A549 (cell line): ENCODE measurements at regions not wholly inside any gene's neighbourhood (a gene's known extent, or its start where the extent isn't known, plus 50 kb on each side); places are given as distances from the start of the nearest gene placed in this dataset.

Experiments used
- CHD4 ChIP-seq: fragments of 200-600 bp; sonication (generic); IDR thresholded peaks from 2 replicates; pipeline ENCODE4 v1.6.1; 2016; ENCODE audit warnings: antibody characterized with exemption, mild to moderate bottlenecking, borderline replicate concordance
- EP300 ChIP-seq, 2 experiments: fragments of >200 bp; sonication (Bioruptor Twin); formaldehyde crosslinking; IDR thresholded peaks; 2 replicates in 1 of 2; 3 replicates in 1 of 2; pipeline ENCODE4 v1.6.1; 2016 to 2017
- POLR2A ChIP-seq: IDR thresholded peaks from 2 replicates; pipeline ENCODE4 v1.6.1; 2012; ENCODE audit warnings: mild to moderate bottlenecking, low read length
- TF ChIP-seq, protein P1 (sequence below): fragments of >200 bp; sonication (Bioruptor Twin); formaldehyde crosslinking; IDR thresholded peaks from 3 replicates; pipeline ENCODE4 v1.5.1; 2016
- TF ChIP-seq, protein P2 (sequence below): IDR thresholded peaks from 2 replicates; pipeline ENCODE4 v1.6.1; 2012
- TF ChIP-seq, protein P3 (sequence below): fragments of 150-350 bp; IDR thresholded peaks from 2 replicates; pipeline ENCODE4 v1.6.1; 2014; ENCODE audit warnings: low read depth, mild to moderate bottlenecking, low read length
- TF ChIP-seq, protein P4 (sequence below): fragments of 200-600 bp; sonication (generic); IDR thresholded peaks from 2 replicates; pipeline ENCODE4 v1.6.1; 2016; ENCODE audit warnings: antibody characterized with exemption, mild to moderate bottlenecking, moderate library complexity

DNA sequence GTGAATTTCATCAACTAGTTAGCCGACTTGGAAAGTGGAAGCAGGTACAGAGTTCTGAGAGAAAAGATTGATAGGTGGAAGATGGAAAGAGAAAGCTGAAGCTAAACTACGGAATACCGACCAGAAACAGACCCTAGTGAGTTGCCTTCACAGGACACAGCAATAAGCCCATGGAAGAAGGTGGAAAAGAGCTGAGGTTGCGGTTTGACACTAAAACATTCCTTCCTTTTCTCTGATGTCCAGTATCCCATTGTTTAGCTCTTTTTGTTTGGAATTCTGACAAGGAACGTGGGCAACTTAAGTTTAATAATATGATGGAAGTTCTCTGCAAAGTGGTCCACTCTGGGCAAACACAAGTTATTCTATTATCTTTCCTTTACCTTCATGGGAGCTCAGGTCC lies 110.1 kb upstream of the ADTRP start:
- TF ChIP-seq, protein P1, sequence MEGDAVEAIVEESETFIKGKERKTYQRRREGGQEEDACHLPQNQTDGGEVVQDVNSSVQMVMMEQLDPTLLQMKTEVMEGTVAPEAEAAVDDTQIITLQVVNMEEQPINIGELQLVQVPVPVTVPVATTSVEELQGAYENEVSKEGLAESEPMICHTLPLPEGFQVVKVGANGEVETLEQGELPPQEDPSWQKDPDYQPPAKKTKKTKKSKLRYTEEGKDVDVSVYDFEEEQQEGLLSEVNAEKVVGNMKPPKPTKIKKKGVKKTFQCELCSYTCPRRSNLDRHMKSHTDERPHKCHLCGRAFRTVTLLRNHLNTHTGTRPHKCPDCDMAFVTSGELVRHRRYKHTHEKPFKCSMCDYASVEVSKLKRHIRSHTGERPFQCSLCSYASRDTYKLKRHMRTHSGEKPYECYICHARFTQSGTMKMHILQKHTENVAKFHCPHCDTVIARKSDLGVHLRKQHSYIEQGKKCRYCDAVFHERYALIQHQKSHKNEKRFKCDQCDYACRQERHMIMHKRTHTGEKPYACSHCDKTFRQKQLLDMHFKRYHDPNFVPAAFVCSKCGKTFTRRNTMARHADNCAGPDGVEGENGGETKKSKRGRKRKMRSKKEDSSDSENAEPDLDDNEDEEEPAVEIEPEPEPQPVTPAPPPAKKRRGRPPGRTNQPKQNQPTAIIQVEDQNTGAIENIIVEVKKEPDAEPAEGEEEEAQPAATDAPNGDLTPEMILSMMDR, result no peak
- TF ChIP-seq, protein P2, sequence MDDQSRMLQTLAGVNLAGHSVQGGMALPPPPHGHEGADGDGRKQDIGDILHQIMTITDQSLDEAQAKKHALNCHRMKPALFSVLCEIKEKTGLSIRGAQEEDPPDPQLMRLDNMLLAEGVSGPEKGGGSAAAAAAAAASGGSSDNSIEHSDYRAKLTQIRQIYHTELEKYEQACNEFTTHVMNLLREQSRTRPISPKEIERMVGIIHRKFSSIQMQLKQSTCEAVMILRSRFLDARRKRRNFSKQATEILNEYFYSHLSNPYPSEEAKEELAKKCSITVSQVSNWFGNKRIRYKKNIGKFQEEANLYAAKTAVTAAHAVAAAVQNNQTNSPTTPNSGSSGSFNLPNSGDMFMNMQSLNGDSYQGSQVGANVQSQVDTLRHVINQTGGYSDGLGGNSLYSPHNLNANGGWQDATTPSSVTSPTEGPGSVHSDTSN, result no peak
- TF ChIP-seq, protein P3, sequence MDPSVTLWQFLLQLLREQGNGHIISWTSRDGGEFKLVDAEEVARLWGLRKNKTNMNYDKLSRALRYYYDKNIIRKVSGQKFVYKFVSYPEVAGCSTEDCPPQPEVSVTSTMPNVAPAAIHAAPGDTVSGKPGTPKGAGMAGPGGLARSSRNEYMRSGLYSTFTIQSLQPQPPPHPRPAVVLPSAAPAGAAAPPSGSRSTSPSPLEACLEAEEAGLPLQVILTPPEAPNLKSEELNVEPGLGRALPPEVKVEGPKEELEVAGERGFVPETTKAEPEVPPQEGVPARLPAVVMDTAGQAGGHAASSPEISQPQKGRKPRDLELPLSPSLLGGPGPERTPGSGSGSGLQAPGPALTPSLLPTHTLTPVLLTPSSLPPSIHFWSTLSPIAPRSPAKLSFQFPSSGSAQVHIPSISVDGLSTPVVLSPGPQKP, result no peak
- TF ChIP-seq EP300 (IDR thresholded peaks at IDR 0.05), result no peak
- no peak for TF ChIP-seq POLR2A
- TF ChIP-seq CHD4, result no peak
- TF ChIP-seq, protein P4, sequence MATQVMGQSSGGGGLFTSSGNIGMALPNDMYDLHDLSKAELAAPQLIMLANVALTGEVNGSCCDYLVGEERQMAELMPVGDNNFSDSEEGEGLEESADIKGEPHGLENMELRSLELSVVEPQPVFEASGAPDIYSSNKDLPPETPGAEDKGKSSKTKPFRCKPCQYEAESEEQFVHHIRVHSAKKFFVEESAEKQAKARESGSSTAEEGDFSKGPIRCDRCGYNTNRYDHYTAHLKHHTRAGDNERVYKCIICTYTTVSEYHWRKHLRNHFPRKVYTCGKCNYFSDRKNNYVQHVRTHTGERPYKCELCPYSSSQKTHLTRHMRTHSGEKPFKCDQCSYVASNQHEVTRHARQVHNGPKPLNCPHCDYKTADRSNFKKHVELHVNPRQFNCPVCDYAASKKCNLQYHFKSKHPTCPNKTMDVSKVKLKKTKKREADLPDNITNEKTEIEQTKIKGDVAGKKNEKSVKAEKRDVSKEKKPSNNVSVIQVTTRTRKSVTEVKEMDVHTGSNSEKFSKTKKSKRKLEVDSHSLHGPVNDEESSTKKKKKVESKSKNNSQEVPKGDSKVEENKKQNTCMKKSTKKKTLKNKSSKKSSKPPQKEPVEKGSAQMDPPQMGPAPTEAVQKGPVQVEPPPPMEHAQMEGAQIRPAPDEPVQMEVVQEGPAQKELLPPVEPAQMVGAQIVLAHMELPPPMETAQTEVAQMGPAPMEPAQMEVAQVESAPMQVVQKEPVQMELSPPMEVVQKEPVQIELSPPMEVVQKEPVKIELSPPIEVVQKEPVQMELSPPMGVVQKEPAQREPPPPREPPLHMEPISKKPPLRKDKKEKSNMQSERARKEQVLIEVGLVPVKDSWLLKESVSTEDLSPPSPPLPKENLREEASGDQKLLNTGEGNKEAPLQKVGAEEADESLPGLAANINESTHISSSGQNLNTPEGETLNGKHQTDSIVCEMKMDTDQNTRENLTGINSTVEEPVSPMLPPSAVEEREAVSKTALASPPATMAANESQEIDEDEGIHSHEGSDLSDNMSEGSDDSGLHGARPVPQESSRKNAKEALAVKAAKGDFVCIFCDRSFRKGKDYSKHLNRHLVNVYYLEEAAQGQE, result no peak
